Lung (tissue), 11 donors: ENCODE measurements at regions not wholly inside any gene's neighbourhood (a gene's known extent, or its start where the extent isn't known, plus 50 kb on each side); places are given as distances from the start of the nearest gene placed in this dataset.

Experiments
- ATAC-seq: fragments of 200-7000 bp; cut with Tn5 transposase; one replicate; pipeline ENCODE4 v1.9.1; 2020; ENCODE audit warnings: moderate number of reproducible peaks; ENCODE audit not compliant: insufficient read depth, low FRiP score
- DNase-seq, 3 donors: peaks; one replicate each; pipeline ENCODE4 v3.0.0-alpha.2; 2013 to 2017
- H3K27ac ChIP-seq, 2 donors: one replicate each; pipeline ENCODE4 v1.5.1; 2013; ENCODE audit warnings: mild to moderate bottlenecking in 2 of 2, moderate library complexity in 2 of 2, control low read depth in 1 of 2, inconsistent platforms in 1 of 2, low read depth in 1 of 2, low read length in 1 of 2
- H3K27me3 ChIP-seq, 3 donors: one replicate each; pipeline ENCODE4 v1.5.1; 2013; ENCODE audit warnings: low read length in 2 of 3; ENCODE audit not compliant: control insufficient read depth in 3 of 3, insufficient read depth in 3 of 3
- H3K36me3 ChIP-seq, 4 donors: one replicate each; pipeline ENCODE4 v1.5.1; 2013; ENCODE audit warnings: low read length in 4 of 4, mild to moderate bottlenecking in 1 of 4, moderate library complexity in 1 of 4; ENCODE audit not compliant: control insufficient read depth in 4 of 4, insufficient read depth in 4 of 4
- H3K4me1 ChIP-seq, 5 donors: one replicate each; pipeline ENCODE4 v1.5.1; 2013; ENCODE audit warnings: low read length in 5 of 5, mild to moderate bottlenecking in 2 of 5, moderate library complexity in 1 of 5; ENCODE audit not compliant: control insufficient read depth in 5 of 5, insufficient read depth in 5 of 5
- H3K4me3 ChIP-seq: one replicate; pipeline ENCODE4 v1.5.1; 2013; ENCODE audit warnings: mild to moderate bottlenecking, control low read depth, moderate library complexity
- H3K9ac ChIP-seq, 2 donors: one replicate each; pipeline ENCODE4 v1.5.1; 2013; ENCODE audit warnings: low read length in 2 of 2, control low read depth in 1 of 2; ENCODE audit not compliant: insufficient read depth in 1 of 2
- H3K9me3 ChIP-seq, 4 donors: one replicate each; pipeline ENCODE4 v1.5.1; 2013; ENCODE audit warnings: low read length in 3 of 4, mild to moderate bottlenecking in 1 of 4, moderate library complexity in 1 of 4; ENCODE audit not compliant: control insufficient read depth in 4 of 4, insufficient read depth in 3 of 4
- CTCF ChIP-seq: IDR thresholded peaks from 2 replicates; pipeline ENCODE4 v1.5.1; 2012; ENCODE audit warnings: mild to moderate bottlenecking; ENCODE audit errors: control extremely low read depth, extremely low read depth
- WGBS, 2 donors: extraction: QIAGEN DNeasy Blood & Tissue Kit; methylation state at CpG; one replicate each; pipeline ENCODE4 v1.1.7; 2013; 5-methylcytosine and 5-hydroxymethylcytosine counted together
- donor health status: control.
- donor health status: control.
- donor health status: Bipolar disorder and iron deficiency.
- donor health status: healthy.
- donor health status: DM: yes; HTN: yes; CAD: no.

- H3K9ac ChIP-seq, result no peak overlapping the region
- no peaks in the 10 kb centered on the region for H3K27me3 ChIP-seq
- H3K4me1 ChIP-seq, result no peaks in the 10 kb centered on the region
- TF ChIP-seq CTCF, result no peak
- WGBS, 2 donors, result 93 to 97% methylated on average over 1 of the region's 1 CpG
- DNase-seq, result no peak
- H3K36me3 ChIP-seq, result no peaks in the 10 kb centered on the region
- H3K9me3 ChIP-seq, result no peaks in the 10 kb centered on the region
- no peak overlapping the region for H3K27ac ChIP-seq
- H3K4me3 ChIP-seq, result no peak overlapping the region
- no peak for ATAC-seq
Measured at GRCh38 chr3:17931131-17931530, 188.7 kb upstream of the TBC1D5 start.

- Histone ChIP-seq H3K36me3 (no peaks in the 10 kb centered on the region), H3K9ac (no peak overlapping the region), H3K4me3 (no peak overlapping the region), H3K27me3 (no peaks in the 10 kb centered on the region), H3K9me3 (no peaks in the 10 kb centered on the region), H3K27ac (no peak overlapping the region), H3K4me1 (no peaks in the 10 kb centered on the region)
- TF ChIP-seq CTCF, result no peak
- no peak for DNase-seq
- ATAC-seq, result no peak
- WGBS, 2 donors, result 90 to 91% methylated on average over 4 of the region's 4 CpGs
Measured at GRCh38 chr3:17928502-17929145, 186.2 kb upstream of the TBC1D5 start.

- WGBS, 2 donors, result 78 to 98% methylated on average over 3 of the region's 3 CpGs
- no peaks in the 10 kb centered on the region for H3K27me3 ChIP-seq
- H3K4me3 ChIP-seq, result no peak overlapping the region
- ATAC-seq (no peak), DNase-seq (no peak)
- H3K36me3 ChIP-seq, result no peaks in the 10 kb centered on the region
- no peaks in the 10 kb centered on the region for H3K9me3 ChIP-seq
- no peak overlapping the region for H3K9ac ChIP-seq
- H3K4me1 ChIP-seq, result no peaks in the 10 kb centered on the region
- no peak for TF ChIP-seq CTCF
- no peak overlapping the region for H3K27ac ChIP-seq
Measured at GRCh38 chr3:17927036-17927435, 184.6 kb upstream of the TBC1D5 start.

GRCh38 chr3:17915341-17915740 is 172.9 kb upstream of the TBC1D5 start:
- no peaks in the 10 kb centered on the region for H3K9me3 ChIP-seq
- H3K27me3 ChIP-seq, result no peaks in the 10 kb centered on the region
- no peak overlapping the region for H3K9ac ChIP-seq
- H3K27ac ChIP-seq, result no peak overlapping the region
- H3K36me3 ChIP-seq, result no peaks in the 10 kb centered on the region
- H3K4me1 ChIP-seq, result no peaks in the 10 kb centered on the region
- H3K4me3 ChIP-seq, result no peak overlapping the region
- 78 to 81% methylated on average over 4 of the region's 4 CpGs for WGBS, 2 donors
- no peak for DNase-seq
- no peak for TF ChIP-seq CTCF
- no peak for ATAC-seq
